DMS53 (cell line): ENCODE measurements at regions not wholly inside any gene's neighbourhood (a gene's known extent, or its start where the extent isn't known, plus 50 kb on each side); places are given as distances from the start of the nearest gene placed in this dataset.
"Not testable (repeated sequence)": the region's sequence is repeated elsewhere in the genome, so short reads cannot be mapped to it uniquely, and the experiment has no call there.

Experiments
- DNase-seq: peaks from one replicate; lab custom pipeline; 2025; lab: John Stamatoyannopoulos, UW

DNA sequence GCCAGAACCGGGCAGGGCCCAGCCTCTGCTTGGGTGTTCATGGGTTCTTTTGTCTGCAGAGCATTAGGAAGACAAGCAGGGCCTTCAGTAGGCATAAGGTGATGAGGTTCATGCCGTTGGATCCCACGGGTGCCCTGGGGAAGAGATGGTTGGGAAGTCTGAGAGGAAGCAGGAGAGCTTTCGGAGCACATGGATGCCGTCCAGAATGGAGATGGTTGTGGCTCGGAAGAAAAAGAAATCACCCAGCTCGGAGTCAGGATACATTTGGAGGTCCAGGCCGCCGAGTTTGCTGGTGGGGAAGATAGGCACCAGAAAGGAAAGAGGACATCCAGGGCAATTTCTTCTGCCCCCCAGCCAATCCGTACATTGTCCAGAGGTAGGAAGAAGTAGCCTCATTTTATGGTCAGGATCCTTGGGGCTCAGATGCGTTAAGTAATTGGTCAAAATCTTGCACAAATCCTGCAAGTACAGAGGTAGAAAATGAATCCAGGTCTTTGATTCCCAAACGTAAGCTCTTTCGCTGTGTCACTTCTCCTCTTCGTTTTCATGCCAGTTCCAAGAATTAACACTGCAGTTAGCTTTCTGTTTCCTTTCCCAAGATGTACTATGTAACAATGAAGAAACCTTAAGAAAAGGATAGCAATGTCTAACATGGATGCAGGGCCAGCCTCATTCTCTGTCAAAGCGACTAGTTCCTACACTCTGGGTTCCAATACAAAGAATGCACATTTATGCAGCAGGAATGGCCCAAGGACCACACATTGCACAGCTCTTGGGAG is 147.8 kb upstream of the KLF6 start:
- no peak for DNase-seq

DNA sequence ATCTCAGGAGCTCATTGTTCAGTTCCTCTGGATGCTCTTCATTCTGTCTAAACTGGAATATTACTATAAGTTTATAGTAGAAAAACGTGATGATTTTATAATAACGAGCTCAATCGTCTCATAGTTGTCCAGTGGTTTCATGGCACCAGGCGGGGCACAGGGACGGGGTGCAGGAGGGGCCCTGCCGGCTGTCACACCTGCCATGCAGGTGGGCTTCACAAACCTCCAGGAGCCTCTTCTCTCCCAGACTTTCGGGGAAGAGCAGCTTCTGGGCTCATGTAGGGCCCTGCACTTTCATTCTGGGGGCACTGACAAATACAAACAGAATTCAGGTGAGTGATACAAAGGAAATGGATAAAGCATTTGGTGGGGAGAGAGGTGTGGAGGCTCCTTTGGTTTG is 146.9 kb upstream of the KLF6 start:
- no peak for DNase-seq

DNA sequence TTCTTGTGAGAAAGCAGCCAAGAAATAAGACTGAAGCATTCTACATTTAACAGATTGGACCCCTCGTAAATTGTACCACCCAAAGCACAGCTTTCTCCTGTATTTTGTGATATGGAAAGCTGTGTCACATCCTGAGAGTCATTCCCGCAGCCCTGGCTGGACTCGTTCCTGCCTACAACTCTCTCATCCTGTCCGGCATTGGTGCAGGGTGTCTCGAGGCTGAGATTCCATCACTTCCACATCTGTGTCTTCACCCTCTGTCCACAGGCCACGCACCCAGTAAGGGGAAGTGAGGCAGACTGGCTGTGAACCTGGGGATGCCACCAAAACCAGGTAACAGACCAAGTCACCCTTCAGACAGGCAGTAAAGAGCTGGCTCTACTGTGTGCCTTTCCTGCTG is 146.2 kb upstream of the KLF6 start:
- DNase-seq, result no peak

DNA sequence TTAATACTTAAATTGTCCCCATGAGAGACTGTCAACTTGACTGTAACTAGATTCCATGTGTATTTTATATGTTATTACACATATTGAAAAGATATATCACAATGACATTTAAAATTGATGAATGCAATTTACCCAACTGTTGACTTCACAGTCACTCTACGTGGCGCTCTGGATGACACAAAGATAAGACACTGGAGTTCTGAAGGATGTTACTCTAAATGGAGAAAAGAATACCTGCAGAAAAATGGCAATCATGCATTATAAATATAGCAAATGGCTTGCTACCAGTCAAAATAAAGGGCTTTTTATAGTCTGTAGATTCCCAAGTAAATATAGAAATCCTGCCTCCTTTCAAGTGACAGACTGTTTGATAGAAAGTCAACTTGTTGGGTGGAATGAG is 143.6 kb upstream of the KLF6 start:
- DNase-seq, result no peak

DNA sequence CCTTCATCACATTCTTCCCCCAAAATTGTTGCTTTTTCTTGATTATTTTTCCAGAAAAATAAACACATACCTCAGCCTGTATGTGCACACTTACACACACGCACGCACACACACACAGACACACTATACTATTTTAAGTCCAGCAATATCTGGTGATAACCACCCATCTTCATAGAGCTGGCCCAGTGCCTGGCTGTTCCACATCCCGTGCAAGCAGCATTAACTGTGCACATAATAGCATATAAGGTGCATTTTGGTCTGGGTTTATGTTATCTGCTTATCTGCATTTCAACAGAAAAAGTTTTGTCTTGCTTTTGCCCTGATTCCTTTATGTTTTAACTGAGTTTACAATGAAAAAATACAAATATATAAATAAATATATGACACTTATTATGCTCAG is 143.1 kb upstream of the KLF6 start:
- DNase-seq, result no peak

DNA sequence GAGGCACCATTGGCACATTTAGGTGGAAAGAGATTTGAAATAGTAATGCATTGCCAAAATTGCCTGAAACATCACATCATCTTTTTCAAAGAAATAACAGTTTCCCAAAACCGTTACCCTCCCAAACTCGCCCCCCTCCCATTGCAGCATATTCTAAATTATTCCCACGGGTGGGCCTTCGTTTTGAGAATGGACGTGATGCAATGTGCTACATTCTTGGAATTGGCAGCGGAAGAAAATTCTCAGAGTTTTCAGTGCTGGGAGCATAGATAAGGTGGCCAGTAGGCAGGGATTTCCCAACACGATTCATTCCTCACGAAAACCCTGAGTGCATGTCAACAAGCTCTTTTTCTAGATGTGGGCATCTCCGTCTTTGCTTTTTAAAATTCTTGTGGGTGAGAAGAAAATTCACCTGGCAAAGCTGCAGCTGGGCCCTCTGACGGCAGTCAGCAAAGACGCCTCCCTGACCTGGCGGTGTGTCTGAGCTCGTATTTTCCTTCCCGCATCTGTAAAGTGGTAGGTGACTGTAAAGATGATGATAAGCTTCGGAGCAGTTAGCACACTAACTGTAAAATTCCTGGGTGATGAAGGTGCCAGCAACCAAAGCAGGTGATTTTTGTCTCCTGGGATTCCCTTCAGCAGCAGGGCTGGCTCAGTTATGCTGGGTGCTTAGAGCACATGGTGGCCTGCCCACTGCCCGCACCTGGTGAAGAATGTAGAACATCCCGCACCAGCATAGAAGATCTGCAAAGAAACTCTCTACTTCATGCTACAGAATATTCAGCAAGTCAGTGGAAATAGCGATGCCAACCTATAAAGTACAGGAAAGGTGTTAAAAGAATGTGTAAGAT is 141.9 kb upstream of the KLF6 start:
- no peak for DNase-seq

DNA sequence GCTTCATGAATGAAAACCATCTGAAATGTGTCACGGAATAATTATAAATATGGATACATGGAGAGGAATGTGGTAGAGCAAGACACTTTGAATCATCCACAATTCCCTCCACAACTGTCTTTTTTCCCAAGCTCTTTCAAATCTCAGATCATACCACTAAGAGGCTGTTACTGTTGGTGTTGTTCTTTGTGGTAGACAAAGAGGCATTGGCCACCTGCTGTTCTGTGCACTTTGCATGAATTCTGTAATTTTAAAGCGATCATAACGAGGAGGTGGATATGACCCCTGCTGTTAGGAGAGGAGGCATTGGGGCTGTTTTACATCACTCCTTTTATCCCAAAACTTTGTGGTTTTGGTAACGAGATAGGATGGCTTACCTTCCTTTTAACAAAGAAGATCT is 141.2 kb upstream of the KLF6 start:
- no peak for DNase-seq

DNA sequence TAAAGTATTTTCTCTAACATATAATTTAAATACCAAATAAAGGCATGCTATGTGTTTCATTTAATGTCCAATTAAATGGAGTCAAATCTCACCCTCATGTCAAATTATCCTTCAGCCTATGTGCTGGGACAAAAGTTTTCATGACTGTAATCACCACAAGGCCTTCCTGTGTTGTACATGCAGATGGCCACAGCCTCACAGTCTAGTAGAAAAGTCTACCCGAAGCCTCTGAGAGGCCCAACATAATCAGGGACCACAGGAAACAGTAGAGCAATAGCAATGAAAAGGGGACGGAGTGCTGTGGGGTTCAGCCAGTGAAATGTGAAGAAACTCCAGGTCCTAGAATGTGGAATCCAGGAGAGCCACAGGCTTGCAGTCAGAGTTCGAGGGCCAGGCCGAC is 140.2 kb upstream of the KLF6 start:
- no peak for DNase-seq

DNA sequence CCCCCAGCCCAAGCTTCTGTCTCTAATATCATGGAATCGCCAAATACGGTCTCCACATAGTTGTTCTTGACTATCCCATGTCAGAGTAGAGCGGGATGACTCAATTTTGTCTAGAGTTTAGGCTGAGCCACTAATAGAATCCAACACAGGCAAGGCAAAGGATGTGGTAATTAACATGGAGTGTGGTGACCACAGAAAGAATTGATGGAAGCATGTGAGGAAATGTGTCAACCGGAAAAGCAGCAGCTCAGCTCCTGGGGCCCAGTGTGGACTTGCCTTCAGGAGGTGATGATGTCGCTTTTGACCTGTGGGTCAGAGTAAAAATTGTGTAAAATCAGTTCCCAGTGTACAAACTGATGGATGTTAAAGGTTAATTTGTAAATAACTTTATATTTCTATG is 139.3 kb upstream of the KLF6 start:
- no peak for DNase-seq

DNA sequence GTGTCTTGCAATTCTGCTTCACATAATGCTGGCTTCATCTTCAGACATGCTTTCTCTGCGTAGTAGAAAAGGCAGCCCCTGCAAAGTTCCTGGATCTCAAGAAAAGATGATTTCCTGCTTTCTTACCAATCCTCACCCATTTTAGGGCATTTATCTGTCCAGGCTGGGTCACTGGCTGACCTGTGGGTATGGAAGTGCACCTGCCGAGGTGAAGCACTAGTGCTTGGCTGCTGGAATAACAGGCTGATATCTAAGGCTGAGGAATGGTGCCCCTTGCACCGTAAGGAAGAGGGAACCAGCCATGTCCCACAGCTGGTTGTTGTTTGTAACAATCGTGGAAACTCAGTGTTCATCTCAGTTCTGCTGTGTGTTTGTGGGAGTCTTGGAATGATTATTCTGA is 138.0 kb upstream of the KLF6 start:
- DNase-seq, result no peak

DNA sequence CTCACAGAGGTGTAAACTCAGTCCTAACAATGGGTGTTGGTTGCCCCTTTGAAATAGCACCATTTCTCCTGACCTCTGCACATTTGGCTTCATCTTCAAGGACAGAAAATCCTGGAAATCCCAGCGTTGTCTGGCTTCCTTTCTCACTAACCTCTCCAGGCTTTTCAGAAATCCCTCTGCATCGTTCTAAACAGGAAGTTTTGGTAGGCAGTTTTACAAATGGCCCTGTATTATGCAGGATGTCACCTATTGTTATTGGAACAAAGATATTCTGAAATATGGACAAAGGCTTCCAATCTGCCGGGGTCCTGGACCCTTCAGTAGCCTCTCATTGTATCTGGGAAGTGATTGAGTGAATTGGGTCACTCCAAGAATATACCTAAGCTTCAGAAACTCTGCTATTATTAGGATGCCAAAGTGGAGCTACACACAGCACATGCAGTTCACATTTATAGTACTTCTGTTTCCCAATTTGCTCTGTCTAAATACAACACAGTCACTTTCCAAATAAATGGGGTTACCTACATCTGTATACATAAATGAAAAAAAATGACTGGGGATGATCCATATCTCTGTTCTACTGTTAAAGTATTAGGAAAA is 134.8 kb upstream of the KLF6 start:
- no peak for DNase-seq

DNA sequence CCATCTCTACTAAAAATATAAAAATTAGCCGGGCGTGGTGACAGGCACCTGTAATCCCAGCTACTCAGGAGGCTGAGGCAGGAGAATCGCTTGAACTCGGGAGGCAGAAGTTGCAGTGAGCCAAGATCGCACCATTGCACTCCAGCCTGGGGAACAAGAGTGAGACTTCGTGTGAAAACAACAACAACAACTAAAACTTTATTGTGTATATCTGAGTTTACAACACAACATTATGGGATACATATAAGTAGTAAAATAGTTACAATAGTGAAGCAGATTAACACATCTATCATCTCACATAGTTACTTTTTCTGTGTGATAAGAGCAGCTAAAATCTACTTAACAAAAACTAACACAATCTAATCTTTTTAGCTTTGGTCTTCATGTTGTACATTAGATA is 132.4 kb upstream of the KLF6 start:
- not testable (repeated sequence) for DNase-seq

DNA sequence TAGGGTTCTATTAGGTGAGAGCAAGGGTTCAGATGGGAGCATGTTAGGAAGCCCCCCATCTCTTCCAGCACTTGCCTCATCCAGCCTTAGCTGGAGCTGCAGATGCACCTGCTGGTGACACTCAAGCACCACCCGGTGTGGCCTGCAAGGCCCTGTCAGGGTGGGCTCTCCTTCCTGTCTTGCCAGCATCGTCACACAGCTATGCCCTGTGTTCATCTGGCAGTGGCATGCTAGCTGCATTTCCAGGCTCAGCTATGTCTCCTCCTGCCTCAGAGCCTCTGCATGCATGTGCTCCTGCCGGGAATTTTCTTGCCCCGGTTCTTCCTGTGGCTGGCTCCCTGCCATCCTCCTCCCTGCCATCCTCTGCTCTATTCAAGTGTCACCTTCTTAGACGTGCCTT is 129.7 kb upstream of the KLF6 start:
- no peak for DNase-seq

DNA sequence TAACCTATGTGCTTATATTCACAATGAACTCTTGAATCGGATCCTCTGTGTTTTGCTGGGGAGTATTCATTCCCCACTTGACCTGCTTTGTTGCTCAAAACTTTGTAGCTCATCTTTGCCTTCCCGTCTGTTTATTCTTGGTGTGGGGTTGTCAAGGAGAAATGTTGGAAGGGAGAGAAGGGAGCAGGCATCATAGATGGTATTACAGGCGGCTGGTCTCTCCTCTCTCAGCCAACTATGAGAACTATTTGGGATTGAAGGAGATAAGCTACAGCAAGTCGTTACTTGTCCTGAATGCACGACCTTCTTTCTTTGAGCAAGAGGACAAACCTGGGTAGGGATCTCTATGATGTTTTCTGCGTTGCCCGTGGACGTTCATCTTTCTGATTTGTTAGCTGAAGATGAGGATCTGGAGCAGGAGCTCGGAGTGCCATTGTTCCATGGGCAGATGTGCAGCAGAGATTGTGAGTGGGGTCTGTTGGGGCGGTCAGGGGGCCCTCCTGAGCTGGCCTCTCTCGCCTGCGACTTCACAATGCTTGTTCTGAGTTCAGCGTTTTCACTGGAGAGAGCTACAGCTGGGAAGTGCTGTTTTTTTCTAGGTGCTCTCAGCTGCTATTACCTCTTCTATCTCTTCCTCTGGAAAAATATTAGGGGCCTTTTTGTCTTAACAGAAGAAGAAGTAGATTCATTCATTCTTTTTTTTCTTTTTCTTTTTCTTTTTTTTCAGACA is 126.9 kb upstream of the KLF6 start:
- DNase-seq, result no peak

DNA sequence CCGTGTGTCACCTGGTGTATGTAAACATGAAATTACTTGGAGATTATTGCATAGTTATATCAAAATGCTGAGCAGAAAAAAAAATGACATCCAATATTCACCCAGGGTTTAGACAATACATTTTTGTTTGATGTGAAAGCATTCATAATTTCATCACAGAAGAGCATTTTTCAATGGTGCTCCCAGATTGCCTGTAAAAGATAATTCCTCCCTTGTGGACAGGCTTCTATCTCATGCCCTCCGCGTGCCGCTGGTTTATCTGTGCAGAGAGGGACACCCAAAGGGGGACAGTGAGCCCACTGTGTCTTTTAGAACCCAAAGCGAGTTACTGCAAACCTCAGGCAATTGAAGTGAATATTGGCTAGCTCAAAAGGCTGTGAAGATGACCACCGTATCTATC is 126.2 kb upstream of the KLF6 start:
- no peak for DNase-seq

DNA sequence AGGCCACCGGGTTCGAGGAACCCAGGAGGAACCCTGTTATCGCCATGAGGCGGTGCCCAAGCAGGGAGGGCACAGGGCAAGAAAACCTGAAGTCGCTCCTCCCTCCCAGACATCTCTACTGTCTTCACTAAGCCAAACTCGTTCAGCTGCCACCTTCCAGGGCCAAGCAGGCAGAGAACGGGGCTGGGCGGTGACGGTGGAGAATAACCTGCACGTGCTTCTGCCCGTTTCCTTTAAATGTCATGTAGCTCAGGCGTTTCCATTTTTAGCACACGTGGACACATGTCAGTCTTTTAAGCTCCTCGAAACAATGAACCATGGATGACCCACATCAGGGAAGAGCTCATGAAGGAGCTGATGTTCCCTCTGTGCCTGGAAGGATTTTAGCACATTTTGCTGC is 124.3 kb upstream of the KLF6 start:
- no peak for DNase-seq

DNA sequence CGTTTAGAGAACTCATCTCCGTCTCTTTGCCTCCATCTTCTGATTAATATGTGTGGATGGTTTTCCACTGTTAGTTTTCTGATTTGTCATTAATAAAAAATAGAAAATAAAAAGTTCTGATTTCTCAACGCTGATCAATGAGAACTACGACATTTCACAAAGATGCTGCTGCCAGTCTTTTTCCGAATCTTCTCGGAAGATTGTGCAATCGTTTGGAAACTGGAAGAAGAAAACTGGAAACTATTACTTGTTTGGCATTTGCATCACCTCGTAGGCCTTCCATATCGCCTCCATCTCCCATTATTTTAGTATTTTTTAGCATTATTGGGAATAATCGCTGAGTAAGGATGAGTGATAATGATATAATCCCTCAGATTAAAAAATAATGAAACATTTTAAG is 123.2 kb upstream of the KLF6 start:
- no peak for DNase-seq

DNA sequence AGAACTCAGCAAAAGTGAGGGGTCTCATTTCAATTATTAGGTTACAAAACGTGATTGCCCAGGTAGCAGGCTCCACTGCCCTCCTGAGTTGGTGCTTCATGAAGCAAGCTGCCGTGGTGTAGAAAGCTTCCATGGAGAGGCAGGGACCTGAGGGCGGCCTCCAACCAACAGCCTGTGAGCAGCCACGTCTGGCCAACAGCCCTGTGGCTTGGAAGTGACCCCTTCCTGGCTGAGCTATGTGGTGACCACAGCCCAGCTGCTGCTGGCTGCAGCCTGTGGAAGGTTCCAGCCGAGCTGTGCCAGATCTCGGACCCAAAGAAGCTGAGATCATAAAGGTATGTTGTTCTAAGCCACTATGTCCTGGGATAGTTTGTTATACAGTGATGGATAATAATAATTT is 122.5 kb upstream of the KLF6 start:
- no peak for DNase-seq

DNA sequence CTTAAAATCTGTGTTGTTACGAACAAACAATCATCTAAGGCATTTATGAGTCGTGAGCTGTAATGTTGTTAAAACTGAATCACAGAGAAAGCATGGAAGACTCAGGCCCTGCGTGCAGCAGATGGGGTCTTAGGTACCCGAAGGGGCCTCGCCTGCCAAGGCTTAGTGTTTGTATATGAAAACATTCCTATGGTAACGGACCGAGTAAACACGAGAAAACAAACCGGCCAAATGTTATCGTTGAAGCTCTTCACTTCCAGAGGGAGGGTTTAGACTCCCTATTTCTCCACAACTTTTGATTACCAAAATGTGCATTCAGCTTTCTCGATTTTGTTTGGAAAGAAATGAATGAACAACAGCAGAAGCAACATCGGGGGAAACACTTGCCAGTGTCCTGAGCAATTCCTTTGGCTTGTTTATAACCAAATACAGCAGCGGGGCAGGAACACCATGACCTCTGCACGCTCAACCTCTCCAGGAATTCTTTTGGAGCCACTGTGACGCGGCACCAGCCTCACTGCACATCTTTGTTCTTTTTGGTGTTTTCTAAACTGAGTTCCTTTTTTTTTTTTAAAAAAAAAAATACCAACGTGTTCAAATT is 121.6 kb upstream of the KLF6 start:
- DNase-seq, result no peak

DNA sequence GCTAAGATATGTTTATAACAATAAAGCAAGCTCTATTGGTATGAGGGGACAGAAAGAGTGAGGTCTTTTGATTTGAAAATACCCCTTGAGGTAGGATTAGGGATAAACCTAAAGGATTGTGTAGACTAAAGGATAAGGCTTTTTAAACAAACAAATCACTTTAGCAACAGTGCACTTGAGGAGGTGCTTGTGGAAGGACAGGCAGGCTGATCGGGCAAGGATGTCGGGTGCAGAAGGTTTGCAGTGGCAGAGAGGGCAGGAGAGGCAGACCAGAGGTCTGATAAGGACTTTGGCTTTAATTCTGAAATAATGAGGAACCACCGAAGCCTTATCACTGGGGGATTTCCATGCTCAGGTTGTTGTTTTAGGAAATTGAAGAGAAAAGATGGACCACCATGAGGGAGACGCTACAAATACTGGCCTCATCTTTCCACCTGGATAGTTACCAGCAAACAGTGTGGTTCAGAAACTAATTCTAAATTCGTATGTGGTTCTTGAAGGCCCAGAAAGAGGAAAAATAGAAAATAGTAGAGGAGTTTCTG is 119.5 kb upstream of the KLF6 start:
- DNase-seq, result peak; percentile 18

DNA sequence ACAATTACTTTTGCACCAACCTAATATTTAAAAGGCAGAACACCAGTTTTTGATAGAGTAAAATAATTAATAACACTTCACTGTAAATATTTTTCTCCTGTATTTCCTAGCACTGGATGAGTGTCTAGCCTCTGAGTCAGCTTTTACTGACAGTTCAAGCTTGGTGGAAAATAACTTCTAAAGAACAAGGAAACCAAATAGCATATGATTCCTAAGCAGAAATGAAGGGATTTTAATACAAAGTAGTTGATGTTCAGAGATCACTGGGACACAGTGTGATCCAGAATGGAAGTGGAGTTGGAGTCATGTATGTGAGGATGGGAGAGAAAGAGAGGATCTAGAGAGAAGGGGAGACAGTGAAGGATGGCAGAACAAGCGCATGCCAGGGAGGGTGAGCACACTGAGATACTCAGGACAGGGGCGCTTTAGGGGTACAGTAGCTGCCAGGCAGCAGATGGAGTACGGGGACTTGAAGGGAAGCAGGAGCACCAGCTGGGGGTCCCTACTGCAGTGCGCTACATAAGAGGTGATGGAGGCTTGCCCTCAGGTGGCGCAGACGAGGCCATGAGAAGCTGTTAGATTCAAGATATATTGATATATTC is 117.9 kb upstream of the KLF6 start:
- DNase-seq, result peak; percentile 51
